ENCODE measurements at regions not wholly inside any gene's neighbourhood (a gene's known extent, or its start where the extent isn't known, plus 50 kb on each side); places are given as distances from the start of the nearest gene placed in this dataset.

- Mint-ChIP-seq H3K27me3 (ENCODE audit: insufficient read depth) (no peaks in the 10 kb centered on the region), H3K4me3 (no peak overlapping the region), H3K4me1 (peaks cover 18% of the 10 kb centered on the region), H3K36me3 (ENCODE audit: low read depth) (no peaks in the 10 kb centered on the region), H3K27ac (no peak overlapping the region), H3K9me3 (no peaks in the 10 kb centered on the region)
- no peak overlapping the region for H3K9ac ChIP-seq (ENCODE audit: extremely low read depth, low read length, poor library complexity, severe bottlenecking)
- no peak for TF ChIP-seq CTCF (conservative IDR thresholded peaks at IDR 0.05)
- no CpG with 5 or more reads among the region's 1 CpG for WGBS, 2 experiments (ENCODE audit: insufficient coverage in 1 of 2, insufficient read length in 1 of 2)
- H3K4me3 ChIP-seq (ENCODE audit: low read length) = no peak overlapping the region
- H3K27ac ChIP-seq (ENCODE audit: low read depth, low read length) = no peak overlapping the region
- no peaks in the 10 kb centered on the region for H3K4me1 ChIP-seq (ENCODE audit: control insufficient read depth, insufficient read depth, low read length)
- H3K36me3 ChIP-seq (ENCODE audit: control insufficient read depth, insufficient read depth, low read length) = no peaks in the 10 kb centered on the region
- no peaks in the 10 kb centered on the region for H3K27me3 ChIP-seq (ENCODE audit: control insufficient read depth, insufficient read depth, low read length, poor library complexity, severe bottlenecking)
- DNase-seq = no peak
- no peaks in the 10 kb centered on the region for H3K9me3 ChIP-seq (ENCODE audit: control insufficient read depth, low read length)
Observed at GRCh38 chr2:79320871-79321270, 161.3 kb upstream of the REG3A start.

DNA sequence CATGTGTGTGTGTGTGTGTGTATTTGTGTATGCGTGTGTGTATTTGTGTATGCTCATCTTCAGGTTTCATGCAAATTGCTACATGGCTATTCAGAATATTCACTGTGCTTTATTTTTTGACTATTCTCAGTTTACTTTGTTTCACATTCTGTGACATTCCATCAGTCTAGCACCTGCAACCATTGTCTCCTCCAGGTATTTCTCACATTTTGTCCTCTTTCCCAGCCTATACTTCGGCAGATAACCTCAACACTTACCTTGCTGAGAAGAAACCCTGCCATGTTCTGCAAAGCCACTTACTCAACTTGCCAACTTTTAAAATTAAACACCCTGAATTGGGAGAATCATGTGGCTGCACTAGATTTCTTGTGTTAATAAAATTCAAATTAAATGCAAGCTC is 135.4 kb upstream of the REG3A start:
- H3K4me3 Mint-ChIP-seq = no peak overlapping the region
- H3K36me3 Mint-ChIP-seq (ENCODE audit: low read depth) = peaks cover 7% of the 10 kb centered on the region
- peaks cover 27% of the 10 kb centered on the region for H3K9me3 Mint-ChIP-seq

DNA sequence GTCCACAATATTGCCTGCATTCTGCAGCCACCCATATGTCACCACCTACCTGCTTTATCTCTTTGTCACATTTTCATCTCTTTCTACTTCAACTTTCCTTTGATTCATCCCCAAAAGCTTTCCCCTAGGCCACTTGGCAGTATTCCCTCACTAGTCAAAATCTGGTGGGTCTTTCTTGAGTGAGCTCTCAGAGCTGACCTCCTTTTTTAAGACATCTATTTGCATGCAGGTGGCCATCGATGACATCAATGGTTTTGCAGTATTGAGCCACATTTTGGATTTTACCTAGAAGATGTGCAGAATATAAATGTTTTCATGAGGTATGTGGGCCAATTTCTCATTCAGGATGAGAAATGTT is 133.4 kb upstream of the REG3A start:
- WGBS, 2 experiments (ENCODE audit: insufficient coverage in 1 of 2, insufficient read length in 1 of 2) = 86 to 91% methylated on average over 1 of the region's 1 CpG
- H3K27me3 Mint-ChIP-seq (ENCODE audit: insufficient read depth) = no peaks in the 10 kb centered on the region
- peaks cover 2% of the 10 kb centered on the region for H3K4me1 ChIP-seq (ENCODE audit: control insufficient read depth, insufficient read depth, low read length)
- H3K9me3 Mint-ChIP-seq = peaks cover 41% of the 10 kb centered on the region
- H3K36me3 ChIP-seq (ENCODE audit: control insufficient read depth, insufficient read depth, low read length) = no peaks in the 10 kb centered on the region
- peaks cover 44% of the 10 kb centered on the region for H3K9me3 ChIP-seq (ENCODE audit: control insufficient read depth, low read length)
- no peak overlapping the region for H3K9ac ChIP-seq (ENCODE audit: extremely low read depth, low read length, poor library complexity, severe bottlenecking)
- peaks cover 16% of the 10 kb centered on the region for H3K36me3 Mint-ChIP-seq (ENCODE audit: low read depth)
- no peak overlapping the region for H3K4me3 Mint-ChIP-seq
- H3K4me1 Mint-ChIP-seq = peaks cover 2% of the 10 kb centered on the region
- DNase-seq = no peak
- TF ChIP-seq CTCF (conservative IDR thresholded peaks at IDR 0.05) = no peak
- no peak overlapping the region for H3K27ac Mint-ChIP-seq
- H3K27me3 ChIP-seq (ENCODE audit: control insufficient read depth, insufficient read depth, low read length, poor library complexity, severe bottlenecking) = no peaks in the 10 kb centered on the region
- H3K27ac ChIP-seq (ENCODE audit: low read depth, low read length) = no peak overlapping the region
- H3K4me3 ChIP-seq (ENCODE audit: low read length) = no peak overlapping the region

More for the DNA sequence above, 135.4 kb upstream of the REG3A start:
- Histone ChIP-seq H3K4me1 (ENCODE audit: control insufficient read depth, insufficient read depth, low read length) (peaks cover 2% of the 10 kb centered on the region), H3K27me3 (ENCODE audit: control insufficient read depth, insufficient read depth, low read length, poor library complexity, severe bottlenecking) (no peaks in the 10 kb centered on the region), H3K9me3 (ENCODE audit: control insufficient read depth, low read length) (peaks cover 34% of the 10 kb centered on the region), H3K9ac (ENCODE audit: extremely low read depth, low read length, poor library complexity, severe bottlenecking) (peak overlapping the region; percentile 59), H3K27ac (ENCODE audit: low read depth, low read length) (peak overlapping the region; percentile 10), H3K4me3 (ENCODE audit: low read length) (peak overlapping the region; percentile 58), H3K36me3 (ENCODE audit: control insufficient read depth, insufficient read depth, low read length) (no peaks in the 10 kb centered on the region)
- Mint-ChIP-seq H3K27ac (peak overlapping the region; percentile 95), H3K27me3 (ENCODE audit: insufficient read depth) (no peaks in the 10 kb centered on the region), H3K4me1 (peaks cover 8% of the 10 kb centered on the region)
- 63 to 80% methylated on average over 1 to 2 of the region's 2 CpGs for WGBS, 2 experiments (ENCODE audit: insufficient coverage in 1 of 2, insufficient read length in 1 of 2)
- no peak for TF ChIP-seq CTCF (conservative IDR thresholded peaks at IDR 0.05)
- peak; percentile 63 for DNase-seq
